ENCODE measurements at regions not wholly inside any gene's neighbourhood (a gene's known extent, or its start where the extent isn't known, plus 50 kb on each side); places are given as distances from the start of the nearest gene placed in this dataset.

DNA sequence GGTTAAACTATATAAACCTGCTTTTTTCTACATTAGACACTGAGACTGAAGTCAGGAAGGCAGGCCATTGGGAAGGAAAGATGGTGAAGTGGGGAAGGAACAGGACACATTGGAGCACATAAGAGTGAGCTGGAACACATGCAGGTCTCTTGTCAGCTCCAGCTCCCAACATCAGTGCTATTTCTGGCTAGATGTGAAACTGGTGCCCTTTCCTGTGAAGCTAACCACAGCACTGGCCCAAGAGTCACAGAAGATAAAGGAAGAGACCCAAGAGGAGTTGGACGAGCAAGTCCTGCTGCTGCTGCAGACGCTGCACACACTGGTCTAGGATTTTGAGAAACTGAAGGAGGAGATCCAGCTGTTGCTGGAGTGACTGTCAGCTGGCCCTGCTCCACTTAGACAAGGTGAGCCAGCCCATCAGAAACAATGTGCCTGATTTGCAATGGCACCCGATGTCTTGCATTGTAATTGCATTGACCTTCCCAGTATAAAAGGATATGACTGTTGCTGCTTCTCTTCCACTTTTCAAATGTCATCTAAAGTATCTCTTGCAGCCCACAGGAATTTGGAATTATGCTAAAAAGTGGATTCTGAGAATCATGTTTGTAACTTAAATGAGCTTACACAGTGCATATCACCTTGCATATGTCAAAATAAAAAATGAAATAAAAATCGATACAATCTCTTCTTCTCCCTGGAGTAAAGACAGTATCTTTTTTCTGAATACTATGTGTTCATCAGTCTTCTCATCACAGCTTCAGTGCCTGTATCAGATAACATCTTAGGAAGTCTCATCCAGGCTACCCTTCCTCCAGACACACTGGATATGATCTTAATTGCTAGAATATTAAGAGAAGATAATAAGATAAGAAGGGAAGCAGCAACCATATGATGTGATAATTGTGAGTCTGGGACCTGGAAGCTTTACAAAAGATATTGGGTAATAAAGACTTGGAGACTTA is 230.7 kb upstream of the SPRY2 start:
- in situ Hi-C loops (cut with HindIII; ENCODE audit: low sequenced_read_pairs): loop anchor here (5.0 kb wide), 1 partner anchor 94 kb away; no protein-coding TSS in a partner anchor

DNA sequence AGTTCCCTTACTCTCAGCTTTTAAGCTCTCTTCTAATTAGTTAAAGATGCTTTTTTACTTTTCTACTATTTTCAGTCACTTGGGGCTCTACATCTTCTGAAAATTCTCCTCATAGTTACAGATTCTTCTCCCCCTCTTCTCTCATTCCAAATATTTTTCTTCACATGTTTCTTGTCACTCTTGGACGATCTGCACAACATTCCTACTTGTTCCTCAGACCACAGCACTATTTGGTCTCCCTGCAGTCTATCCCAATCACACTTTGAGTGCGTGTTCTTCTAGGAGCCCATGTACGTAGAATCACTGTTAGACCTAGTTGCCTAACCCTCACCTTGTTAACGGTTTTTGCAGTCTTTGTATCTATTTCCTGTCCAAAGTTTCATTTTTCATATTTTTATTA is 222.5 kb upstream of the SPRY2 start:
- in situ Hi-C loops (cut with HindIII; ENCODE audit: low sequenced_read_pairs): no loop called here

DNA sequence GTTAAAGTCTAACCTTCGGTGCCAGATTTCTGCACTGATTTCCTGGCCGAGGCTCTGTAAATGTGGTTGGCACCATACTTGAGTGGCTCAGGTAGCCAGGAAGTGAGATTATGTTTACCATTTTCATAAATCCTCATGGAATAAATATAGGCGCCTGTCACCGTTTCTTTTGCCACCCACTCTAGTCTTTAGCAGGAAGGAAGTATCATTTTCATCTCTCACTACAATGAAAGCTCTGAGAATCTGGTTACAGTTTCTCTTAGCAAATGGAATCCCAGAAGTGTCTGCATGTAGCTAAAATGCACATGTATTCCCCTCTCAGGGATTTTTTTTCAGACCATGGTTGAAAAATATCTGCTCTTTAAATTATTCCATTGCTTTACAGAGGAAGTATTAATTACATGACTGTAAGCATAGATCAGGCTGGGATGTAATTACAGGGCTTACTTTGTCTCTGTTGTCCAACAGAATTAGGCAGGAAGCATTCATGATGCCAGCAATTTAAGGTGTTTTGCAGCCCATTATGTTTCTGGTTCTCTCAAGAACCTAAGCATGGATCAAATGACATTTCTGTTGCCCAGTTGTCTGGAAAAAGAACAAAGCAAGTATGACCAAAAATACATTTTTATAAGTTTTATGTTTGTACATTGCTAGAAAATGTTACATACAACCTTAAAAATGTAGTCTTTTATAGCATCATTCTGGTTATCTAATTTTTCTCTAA is 221.7 kb upstream of the SPRY2 start:
- in situ Hi-C loops (cut with HindIII; ENCODE audit: low sequenced_read_pairs): no loop called here

DNA sequence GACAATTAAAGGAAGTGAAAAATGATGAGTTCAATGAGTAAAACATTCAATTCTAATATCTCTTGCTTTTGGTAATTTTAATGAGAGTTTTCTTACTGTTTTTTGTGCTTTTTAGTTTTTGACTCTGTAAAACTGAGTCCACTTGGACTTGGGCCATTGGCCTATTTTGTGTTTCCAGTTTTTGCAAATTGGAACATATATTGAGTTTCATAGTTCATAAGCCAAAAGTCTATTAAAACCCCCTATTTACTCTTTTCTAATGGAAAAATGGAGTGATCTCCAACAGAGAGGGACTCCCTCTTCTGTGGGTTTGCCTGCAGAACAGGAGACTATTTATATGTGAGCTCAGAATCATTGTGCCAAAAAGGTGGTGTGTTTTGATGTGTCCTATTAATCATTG is 219.7 kb upstream of the SPRY2 start:
- in situ Hi-C loops (cut with HindIII; ENCODE audit: low sequenced_read_pairs): no loop called here

DNA sequence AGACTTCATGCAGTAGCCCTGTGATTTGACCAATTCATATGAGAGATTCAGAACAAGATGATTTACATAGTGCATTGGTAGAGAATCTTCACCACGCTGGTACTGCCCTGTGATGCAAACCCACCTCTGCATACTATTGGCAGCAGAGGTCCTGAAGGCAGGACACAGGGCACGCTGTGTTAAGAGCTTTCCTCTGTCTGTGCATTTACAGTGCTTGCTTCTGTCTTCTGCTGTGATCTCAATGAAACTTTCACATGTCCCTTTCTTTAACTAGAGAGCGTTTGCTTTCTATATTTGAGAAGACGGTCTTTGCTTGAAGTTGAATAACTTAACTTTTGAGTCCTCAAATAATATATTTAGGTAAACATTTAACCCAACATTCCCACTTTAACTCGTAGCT is 219.0 kb upstream of the SPRY2 start:
- in situ Hi-C loops (cut with HindIII; ENCODE audit: low sequenced_read_pairs): no loop called here

DNA sequence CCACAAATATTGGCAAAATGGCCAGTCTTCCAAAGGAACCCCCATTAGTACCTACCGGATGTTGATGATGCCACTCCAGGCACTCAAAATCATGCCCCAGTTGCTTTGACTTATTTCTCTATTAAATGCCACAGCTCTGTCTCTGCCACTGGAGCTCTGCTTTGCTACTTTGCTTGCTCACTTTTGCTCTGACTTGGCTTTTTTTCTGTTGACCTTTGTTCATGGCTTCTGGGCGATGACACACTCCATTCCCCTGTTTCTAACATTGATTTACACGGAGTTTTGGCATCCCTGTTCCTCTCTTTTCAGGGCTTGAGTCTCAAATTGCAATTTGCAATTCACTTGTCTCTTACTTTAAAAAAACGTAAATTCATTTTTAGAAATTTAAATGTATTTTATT is 217.1 kb upstream of the SPRY2 start:
- in situ Hi-C loops (cut with HindIII; ENCODE audit: low sequenced_read_pairs): no loop called here

DNA sequence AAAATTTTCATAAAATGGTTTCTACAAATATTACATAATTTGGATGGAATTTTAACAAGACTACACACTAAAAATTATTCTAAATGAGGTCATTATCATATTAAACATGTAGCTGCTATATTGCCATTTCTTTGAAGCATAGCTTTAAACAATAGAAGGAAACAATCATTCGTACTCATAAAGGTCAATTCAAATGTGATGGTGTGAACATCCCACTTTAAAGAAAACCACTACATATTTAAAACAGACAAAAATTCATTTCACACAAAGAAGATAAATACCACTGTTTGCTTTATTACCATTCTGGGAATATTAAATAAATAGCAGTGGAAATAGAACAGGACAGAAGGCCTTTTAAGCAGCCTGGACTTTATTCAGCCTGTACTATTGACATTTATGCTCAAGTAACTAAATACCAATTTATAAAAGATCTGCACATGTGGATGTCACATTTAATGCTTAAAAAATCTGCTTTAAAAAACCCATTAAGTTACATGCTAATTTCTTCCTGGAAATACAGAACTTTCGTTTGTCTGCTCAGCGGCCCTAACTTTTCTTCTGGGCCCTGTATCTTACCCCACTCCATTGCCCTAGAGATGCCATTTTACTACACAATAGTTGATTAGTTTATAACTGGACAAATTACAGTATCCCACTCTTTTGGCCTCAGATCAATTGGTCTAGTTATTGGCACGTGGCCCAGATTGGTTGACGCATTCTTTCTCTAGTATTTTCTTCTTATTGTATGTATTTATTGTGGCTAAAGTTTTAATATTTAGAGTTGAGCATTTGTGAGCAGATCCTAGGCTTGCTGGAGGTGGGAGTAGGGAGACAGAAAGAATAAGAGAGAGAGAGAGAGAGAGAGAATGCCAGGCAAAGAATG is 215.1 kb upstream of the SPRY2 start:
- in situ Hi-C loops (cut with HindIII; ENCODE audit: low sequenced_read_pairs): no loop called here

DNA sequence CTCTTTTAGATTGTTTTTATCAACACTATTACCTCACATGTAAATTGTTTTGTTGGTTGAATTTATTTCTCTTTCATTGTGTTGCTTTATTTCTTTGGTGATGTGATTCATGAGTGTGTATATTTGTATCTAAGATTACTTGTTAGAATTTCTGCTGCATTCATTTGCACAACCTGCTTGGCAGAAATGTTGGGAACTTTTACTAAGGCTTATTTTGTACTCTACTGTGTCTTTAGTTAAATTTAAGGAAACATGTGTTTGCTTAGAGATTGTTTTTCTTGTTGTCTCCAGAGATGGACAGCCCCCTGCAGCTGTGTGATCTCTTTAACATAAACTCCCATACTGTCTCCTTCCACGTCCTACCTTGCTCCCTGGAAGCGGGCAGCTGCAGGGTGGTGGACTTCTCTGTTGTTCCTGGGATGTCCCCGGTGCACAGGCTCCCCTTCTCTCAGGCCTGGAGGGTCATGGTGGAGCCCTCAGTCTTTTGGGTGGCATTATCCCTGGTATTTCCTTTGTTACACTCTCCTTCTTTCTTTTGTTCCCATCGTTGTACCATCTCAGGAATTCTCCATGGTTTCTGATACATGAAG is 212.0 kb upstream of the SPRY2 start:
- in situ Hi-C loops (cut with HindIII; ENCODE audit: low sequenced_read_pairs): no loop called here

DNA sequence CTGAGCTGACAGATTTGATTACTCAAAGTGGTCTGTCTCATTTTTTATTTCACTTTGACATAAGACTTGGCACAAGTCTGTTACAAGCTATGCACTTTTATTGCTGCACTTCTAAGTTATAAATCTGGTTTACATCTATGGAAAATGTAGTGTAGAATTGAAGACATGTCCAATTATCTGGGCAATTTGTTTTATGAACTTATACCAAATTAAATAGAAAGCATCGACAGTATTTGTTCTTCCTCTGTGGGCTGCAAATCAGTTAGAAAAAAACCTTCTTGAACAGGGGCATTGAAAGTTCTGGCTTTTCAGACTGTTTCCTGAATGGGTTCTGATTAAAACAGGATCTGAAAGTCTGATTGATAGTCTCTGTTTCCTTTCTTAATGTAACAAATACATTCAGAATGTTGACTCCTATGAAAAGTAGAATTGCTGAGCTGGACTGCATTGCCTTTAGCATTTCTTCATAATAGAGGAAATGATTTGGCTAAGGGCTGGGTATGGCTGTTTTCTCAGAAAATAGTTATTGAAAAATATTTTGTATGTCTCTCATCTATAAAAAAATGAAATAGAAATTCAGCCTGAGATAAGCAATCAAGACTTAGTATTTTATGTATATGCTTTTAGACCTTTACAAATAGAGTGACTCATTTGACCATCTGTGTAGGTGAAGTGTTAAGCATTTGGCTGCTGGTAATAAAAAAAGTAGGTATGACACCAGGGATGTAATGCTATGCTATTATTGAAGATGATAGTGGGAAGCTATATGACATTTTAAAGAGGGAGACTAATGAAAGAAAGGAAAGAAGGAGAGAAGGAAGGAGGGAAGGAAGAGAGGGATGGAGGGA is 210.9 kb upstream of the SPRY2 start:
- in situ Hi-C loops (cut with HindIII; ENCODE audit: low sequenced_read_pairs): no loop called here

DNA sequence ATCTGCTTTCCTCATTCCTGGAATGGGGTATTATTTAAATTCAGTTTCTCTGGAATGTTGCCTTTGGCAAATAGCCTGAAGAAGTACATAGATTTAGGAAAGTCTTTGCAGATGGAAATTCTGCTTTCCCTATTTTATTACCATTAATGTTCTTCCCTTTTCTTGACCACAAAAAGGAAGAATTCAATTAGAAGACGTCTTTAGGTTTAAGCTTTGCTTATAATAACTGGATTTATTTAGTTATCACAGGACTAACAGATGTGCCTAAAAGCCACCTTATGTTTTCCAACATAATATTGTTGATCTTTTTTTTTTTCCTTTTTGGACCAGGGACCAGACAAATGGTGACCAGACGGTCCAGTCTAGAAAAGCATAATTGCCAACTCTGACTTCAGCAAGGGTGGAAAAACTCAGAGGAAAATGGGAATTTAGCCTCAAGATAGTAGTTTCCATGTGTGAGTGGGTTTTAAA is 210.1 kb upstream of the SPRY2 start:
- in situ Hi-C loops (cut with HindIII; ENCODE audit: low sequenced_read_pairs): no loop called here

DNA sequence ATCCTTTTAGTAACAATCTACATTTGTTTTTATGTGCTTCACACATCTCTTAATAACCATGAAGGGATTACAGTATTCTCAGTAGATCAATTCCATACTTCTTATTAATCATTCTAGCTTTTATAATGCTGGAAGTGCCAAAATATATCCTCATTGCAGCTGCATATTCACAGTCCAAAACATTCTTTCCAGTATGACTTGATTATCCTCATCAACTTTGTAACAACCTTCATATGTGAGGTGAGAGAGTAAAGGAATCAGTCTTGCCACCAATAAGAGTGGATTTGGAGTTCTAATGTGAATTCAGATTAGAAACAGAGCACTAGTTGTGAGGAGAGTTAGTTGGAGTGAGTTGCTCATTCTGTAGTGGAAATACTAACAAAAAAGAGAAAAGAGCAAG is 208.0 kb upstream of the SPRY2 start:
- in situ Hi-C loops (cut with HindIII; ENCODE audit: low sequenced_read_pairs): no loop called here

DNA sequence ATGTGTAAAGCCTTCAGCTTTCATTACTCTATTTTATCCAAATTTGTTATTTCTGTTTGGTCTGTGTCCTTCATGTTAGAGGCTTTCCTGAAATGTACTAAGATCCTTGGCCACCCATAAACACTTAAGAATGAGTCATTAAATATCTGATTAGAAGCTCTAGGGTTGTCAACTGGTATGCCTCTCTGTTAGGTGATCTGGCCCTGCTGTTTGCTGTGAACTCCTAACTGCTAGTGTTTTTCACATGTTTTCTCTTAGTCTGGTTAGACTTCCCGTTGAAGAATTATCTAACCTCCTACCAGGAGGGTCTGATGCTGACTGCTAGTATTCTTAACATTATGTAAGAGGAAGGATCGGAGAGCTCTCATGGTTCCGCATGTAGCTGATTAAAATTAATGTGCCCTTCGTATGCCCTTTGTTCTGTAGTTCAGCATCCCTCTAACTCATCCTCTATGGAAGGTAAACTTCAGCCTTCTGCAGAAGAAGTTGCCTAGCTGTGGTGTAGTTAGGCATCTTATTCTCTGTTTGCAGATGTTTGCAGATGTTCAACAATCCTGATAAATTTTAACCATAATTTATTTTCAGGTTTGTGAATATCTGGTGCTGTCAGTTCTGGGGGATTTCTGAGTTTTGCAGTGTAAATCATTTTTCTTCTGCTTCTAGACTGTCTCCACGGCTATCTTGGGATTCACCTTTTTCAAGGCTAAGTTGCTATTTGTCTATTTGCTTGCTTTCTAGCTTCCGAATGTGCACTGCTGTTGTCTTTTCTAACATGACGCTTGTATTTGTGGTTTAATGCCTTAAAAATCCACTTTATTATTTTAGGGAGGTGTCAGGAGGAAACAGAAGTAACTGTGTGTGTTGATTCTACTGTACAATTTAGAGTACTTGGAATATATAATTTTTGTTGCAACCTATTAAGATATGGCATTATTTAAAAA is 207.2 kb upstream of the SPRY2 start:
- in situ Hi-C loops (cut with HindIII; ENCODE audit: low sequenced_read_pairs): no loop called here

DNA sequence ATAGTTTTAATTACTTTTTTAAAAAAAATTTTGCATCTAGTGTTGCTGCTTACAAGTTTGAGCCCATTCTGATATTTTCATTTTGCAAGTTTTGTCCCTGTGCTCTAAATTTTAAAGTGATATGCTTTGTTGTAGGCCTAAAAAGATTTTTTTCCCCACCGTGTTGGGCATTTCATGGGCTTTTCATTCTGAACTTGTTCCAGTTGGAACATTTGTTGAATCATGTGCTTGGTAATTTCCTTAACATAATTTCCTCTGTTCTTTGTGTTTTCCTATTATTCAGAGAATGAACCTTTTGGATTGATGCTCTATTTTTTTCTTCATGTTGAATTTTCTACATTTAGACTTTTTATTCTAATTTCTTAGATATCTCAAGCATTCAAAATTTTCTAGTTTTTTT is 206.4 kb upstream of the SPRY2 start:
- in situ Hi-C loops (cut with HindIII; ENCODE audit: low sequenced_read_pairs): no loop called here

DNA sequence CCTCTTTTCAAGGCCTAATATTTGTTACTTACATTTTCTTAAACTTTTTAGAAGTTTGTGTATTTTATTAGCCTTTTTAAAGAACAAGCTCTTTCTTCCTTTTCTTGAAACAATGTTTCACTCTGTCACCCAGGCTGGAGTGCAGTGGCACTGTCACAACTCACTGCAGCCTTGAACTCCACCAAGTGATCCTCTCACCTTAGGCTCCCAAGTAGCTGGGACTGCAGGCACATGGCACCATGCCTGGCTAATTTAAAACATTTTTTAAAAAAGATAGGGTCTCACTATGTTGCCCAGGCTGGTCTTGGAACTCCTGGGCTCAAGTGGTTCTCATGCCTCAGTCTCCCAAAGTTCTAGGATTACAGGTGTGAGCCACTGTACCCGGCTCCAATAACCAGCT is 192.2 kb upstream of the SPRY2 start:
- in situ Hi-C loops (cut with HindIII; ENCODE audit: low sequenced_read_pairs): no loop called here

DNA sequence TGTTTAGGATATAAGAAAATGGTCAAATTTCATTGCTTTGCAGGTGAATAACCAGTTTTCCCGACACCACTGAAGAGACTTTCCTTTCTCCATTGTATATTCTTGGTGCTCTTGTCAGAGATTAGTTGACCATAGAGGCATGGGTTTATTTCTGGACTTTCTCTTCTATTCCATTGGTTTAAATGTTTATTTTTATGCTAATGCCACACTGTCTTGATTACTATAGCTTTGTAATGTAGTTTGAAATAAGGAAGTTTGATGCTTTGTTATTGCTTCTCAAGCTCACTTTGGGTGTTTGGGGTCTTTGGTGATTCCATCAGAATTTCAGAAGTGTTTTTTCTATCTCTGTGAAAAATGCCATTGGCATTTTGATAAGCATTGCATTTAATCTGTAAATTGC is 190.0 kb upstream of the SPRY2 start:
- in situ Hi-C loops (cut with HindIII; ENCODE audit: low sequenced_read_pairs): no loop called here

DNA sequence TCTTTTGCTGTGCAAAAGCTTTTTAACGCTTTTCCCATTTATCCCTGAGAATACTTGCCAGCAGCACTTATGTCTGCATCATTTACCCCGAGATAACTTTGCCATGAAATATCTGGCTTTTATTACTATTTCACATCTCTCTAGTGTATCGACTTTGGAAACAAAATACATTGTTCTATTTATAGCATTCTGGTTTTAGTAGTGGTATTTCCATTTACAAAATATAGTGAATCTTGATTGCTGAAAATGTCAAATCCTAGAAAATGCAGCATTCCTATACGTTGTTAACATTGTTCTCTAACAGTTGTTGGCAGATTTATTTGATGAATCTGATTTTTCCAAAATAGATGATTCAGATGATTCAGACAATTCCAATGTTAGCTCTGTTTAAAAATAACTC is 189.3 kb upstream of the SPRY2 start:
- in situ Hi-C loops (cut with HindIII; ENCODE audit: low sequenced_read_pairs): no loop called here

DNA sequence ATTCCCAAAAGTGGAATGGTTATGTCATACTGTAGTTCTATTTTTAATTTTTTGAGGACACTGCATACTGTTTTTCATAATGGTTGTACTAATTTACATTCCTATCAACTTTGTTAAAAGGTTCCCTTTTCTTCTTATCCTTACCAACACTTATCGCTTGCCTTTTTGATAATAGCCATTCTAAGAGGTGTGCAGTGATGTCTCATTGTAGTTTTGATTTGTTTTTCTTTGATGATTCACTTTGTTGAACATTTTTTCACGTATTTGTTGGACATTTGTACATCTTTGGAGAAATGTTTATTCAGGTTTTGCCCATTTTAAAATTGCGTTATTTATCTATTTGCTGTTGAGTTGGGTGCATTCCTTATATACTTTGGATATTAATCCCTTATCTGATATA is 188.8 kb upstream of the SPRY2 start:
- in situ Hi-C loops (cut with HindIII; ENCODE audit: low sequenced_read_pairs): no loop called here

DNA sequence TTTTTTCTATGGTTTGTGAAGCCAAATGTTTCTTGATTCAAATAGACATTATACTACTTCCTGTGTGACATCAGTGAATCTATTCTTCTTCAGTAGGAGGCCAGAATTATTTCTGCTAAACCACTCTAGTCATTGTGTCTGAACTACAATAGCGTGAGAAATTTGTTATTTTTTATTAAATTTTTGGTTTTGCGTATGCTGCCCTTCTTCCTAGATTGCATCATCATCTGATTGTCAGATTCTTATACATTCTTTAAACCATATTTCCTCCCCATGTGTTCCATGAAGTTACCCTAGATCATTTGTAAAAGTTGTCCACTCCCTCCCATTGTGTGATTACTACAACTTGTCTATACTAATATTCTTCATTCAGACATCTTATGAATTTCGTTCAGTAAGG is 187.8 kb upstream of the SPRY2 start:
- in situ Hi-C loops (cut with HindIII; ENCODE audit: low sequenced_read_pairs): no loop called here

DNA sequence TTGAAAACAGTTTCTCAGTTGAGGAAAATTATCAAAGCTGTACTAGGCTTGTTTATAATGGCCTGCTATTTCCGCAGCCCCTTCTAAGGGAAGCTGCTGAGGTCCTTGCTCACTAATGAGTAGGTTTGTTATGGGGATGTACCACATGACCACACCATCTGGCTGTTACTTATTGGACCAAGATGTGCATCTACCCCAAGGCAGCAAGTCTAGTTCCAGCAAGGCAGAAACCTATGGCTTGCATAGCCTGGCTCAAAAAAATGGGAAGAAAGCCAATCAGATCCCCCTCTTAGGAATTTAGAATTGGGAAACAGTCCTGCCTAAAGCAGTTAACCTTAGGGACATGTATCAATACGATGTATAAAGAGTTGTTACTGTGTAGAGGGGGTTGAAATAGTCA is 186.5 kb upstream of the SPRY2 start:
- in situ Hi-C loops (cut with HindIII; ENCODE audit: low sequenced_read_pairs): no loop called here

All from endothelial cell of hepatic sinusoid (primary cell).